ENCODE measurements at regions not wholly inside any gene's neighbourhood (a gene's known extent, or its start where the extent isn't known, plus 50 kb on each side); places are given as distances from the start of the nearest gene placed in this dataset.
"Not testable (repeated sequence)": the region's sequence is repeated elsewhere in the genome, so short reads cannot be mapped to it uniquely, and the experiment has no call there.

- H3K27me3 ChIP-seq (ENCODE audit: control insufficient read depth, insufficient read depth, low read length) = no peaks in the 10 kb centered on the region
- no peaks in the 10 kb centered on the region for H3K9me3 ChIP-seq (ENCODE audit: control insufficient read depth, insufficient read depth, low read depth, low read length)
- H3K4me3 ChIP-seq (ENCODE audit: low read depth, low read length) = no peak overlapping the region
- H3K9ac ChIP-seq (ENCODE audit: low read length) = no peak overlapping the region
- no peaks in the 10 kb centered on the region for H3K36me3 ChIP-seq (ENCODE audit: control insufficient read depth, insufficient read depth, low read length)
- no peak overlapping the region for H3K27ac ChIP-seq (ENCODE audit: low read depth, low read length)
- H3K4me1 ChIP-seq (ENCODE audit: control insufficient read depth, insufficient read depth, low read length) = peaks cover 17% of the 10 kb centered on the region; the same call in 1 of the 2 replicates
These were observed 95.3 kb upstream of the PTPN13 start for GRCh38 chr4:86498863-86499166.

GRCh38 chr4:86500527-86500926, 93.6 kb upstream of the PTPN13 start:
- no peak overlapping the region for H3K27ac ChIP-seq (ENCODE audit: low read depth, low read length)
- H3K4me1 ChIP-seq (ENCODE audit: control insufficient read depth, insufficient read depth, low read length) = peaks cover 14% of the 10 kb centered on the region; the same call in 1 of the 2 replicates
- no peaks in the 10 kb centered on the region for H3K27me3 ChIP-seq (ENCODE audit: control insufficient read depth, insufficient read depth, low read length)
- no peaks in the 10 kb centered on the region for H3K9me3 ChIP-seq (ENCODE audit: control insufficient read depth, insufficient read depth, low read depth, low read length)
- no peak overlapping the region for H3K9ac ChIP-seq (ENCODE audit: low read length)
- H3K4me3 ChIP-seq (ENCODE audit: low read depth, low read length) = no peak overlapping the region
- H3K36me3 ChIP-seq (ENCODE audit: control insufficient read depth, insufficient read depth, low read length) = no peaks in the 10 kb centered on the region

GRCh38 chr4:86502081-86502480, 92.0 kb upstream of the PTPN13 start:
- Histone ChIP-seq H3K27ac (ENCODE audit: low read depth, low read length) (no peak overlapping the region), H3K36me3 (ENCODE audit: control insufficient read depth, insufficient read depth, low read length) (no peaks in the 10 kb centered on the region), H3K27me3 (ENCODE audit: control insufficient read depth, insufficient read depth, low read length) (no peaks in the 10 kb centered on the region), H3K4me1 (ENCODE audit: control insufficient read depth, insufficient read depth, low read length) (peaks cover 22% of the 10 kb centered on the region), H3K4me3 (ENCODE audit: low read depth, low read length) (no peak overlapping the region), H3K9ac (ENCODE audit: low read length) (no peak overlapping the region), H3K9me3 (ENCODE audit: control insufficient read depth, insufficient read depth, low read depth, low read length) (no peaks in the 10 kb centered on the region)

GRCh38 chr4:86506591-86506990, 87.5 kb upstream of the PTPN13 start:
- Histone ChIP-seq H3K9me3 (ENCODE audit: control insufficient read depth, insufficient read depth, low read depth, low read length) (no peaks in the 10 kb centered on the region), H3K9ac (ENCODE audit: low read length) (no peak overlapping the region), H3K4me1 (ENCODE audit: control insufficient read depth, insufficient read depth, low read length) (peaks cover 9% of the 10 kb centered on the region), H3K36me3 (ENCODE audit: control insufficient read depth, insufficient read depth, low read length) (no peaks in the 10 kb centered on the region), H3K27ac (ENCODE audit: low read depth, low read length) (no peak overlapping the region), H3K4me3 (ENCODE audit: low read depth, low read length) (no peak overlapping the region), H3K27me3 (ENCODE audit: control insufficient read depth, insufficient read depth, low read length) (no peaks in the 10 kb centered on the region)

GRCh38 chr4:86508436-86508835, 85.7 kb upstream of the PTPN13 start:
- Histone ChIP-seq H3K4me1 (ENCODE audit: control insufficient read depth, insufficient read depth, low read length) (peaks cover 9% of the 10 kb centered on the region), H3K36me3 (ENCODE audit: control insufficient read depth, insufficient read depth, low read length) (peaks cover 10% of the 10 kb centered on the region; the same call in 1 of the 2 replicates), H3K9me3 (ENCODE audit: control insufficient read depth, insufficient read depth, low read depth, low read length) (peaks cover 5% of the 10 kb centered on the region), H3K27me3 (ENCODE audit: control insufficient read depth, insufficient read depth, low read length) (no peaks in the 10 kb centered on the region), H3K4me3 (ENCODE audit: low read depth, low read length) (no peak overlapping the region), H3K27ac (ENCODE audit: low read depth, low read length) (no peak overlapping the region), H3K9ac (ENCODE audit: low read length) (no peak overlapping the region)

- Histone ChIP-seq H3K4me3 (ENCODE audit: low read depth, low read length) (no peak overlapping the region), H3K4me1 (ENCODE audit: control insufficient read depth, insufficient read depth, low read length) (peaks cover 2% of the 10 kb centered on the region), H3K27me3 (ENCODE audit: control insufficient read depth, insufficient read depth, low read length) (no peaks in the 10 kb centered on the region), H3K27ac (ENCODE audit: low read depth, low read length) (no peak overlapping the region), H3K9ac (ENCODE audit: low read length) (no peak overlapping the region), H3K36me3 (ENCODE audit: control insufficient read depth, insufficient read depth, low read length) (peaks cover 10% of the 10 kb centered on the region; the same call in 1 of the 2 replicates), H3K9me3 (ENCODE audit: control insufficient read depth, insufficient read depth, low read depth, low read length) (peaks cover 17% of the 10 kb centered on the region)
These were observed 82.5 kb upstream of the PTPN13 start for GRCh38 chr4:86511590-86511989.

GRCh38 chr4:86512631-86513030, 81.5 kb upstream of the PTPN13 start:
- no peak overlapping the region for H3K27ac ChIP-seq (ENCODE audit: low read depth, low read length)
- H3K9ac ChIP-seq (ENCODE audit: low read length) = no peak overlapping the region
- no peaks in the 10 kb centered on the region for H3K27me3 ChIP-seq (ENCODE audit: control insufficient read depth, insufficient read depth, low read length)
- H3K36me3 ChIP-seq (ENCODE audit: control insufficient read depth, insufficient read depth, low read length) = peaks cover 10% of the 10 kb centered on the region; the same call in 1 of the 2 replicates
- H3K4me3 ChIP-seq (ENCODE audit: low read depth, low read length) = no peak overlapping the region
- peaks cover 20% of the 10 kb centered on the region for H3K9me3 ChIP-seq (ENCODE audit: control insufficient read depth, insufficient read depth, low read depth, low read length)
- H3K4me1 ChIP-seq (ENCODE audit: control insufficient read depth, insufficient read depth, low read length) = no peaks in the 10 kb centered on the region

- H3K36me3 ChIP-seq (ENCODE audit: control insufficient read depth, insufficient read depth, low read length); H3K4me3 ChIP-seq (ENCODE audit: low read depth, low read length); H3K4me1 ChIP-seq (ENCODE audit: control insufficient read depth, insufficient read depth, low read length); H3K27me3 ChIP-seq (ENCODE audit: control insufficient read depth, insufficient read depth, low read length); H3K9ac ChIP-seq (ENCODE audit: low read length); H3K27ac ChIP-seq (ENCODE audit: low read depth, low read length): not testable (repeated sequence)
- H3K9me3 ChIP-seq (ENCODE audit: control insufficient read depth, insufficient read depth, low read depth, low read length) = peaks cover 34% of the 10 kb centered on the region
These were observed 78.2 kb upstream of the PTPN13 start for GRCh38 chr4:86515963-86516362.

- no peak overlapping the region for H3K9ac ChIP-seq (ENCODE audit: low read length)
- peaks cover 27% of the 10 kb centered on the region for H3K9me3 ChIP-seq (ENCODE audit: control insufficient read depth, insufficient read depth, low read depth, low read length)
- H3K4me1 ChIP-seq (ENCODE audit: control insufficient read depth, insufficient read depth, low read length) = peaks cover 5% of the 10 kb centered on the region; the same call in 1 of the 2 replicates
- no peaks in the 10 kb centered on the region for H3K36me3 ChIP-seq (ENCODE audit: control insufficient read depth, insufficient read depth, low read length)
- no peaks in the 10 kb centered on the region for H3K27me3 ChIP-seq (ENCODE audit: control insufficient read depth, insufficient read depth, low read length)
- no peak overlapping the region for H3K27ac ChIP-seq (ENCODE audit: low read depth, low read length)
- H3K4me3 ChIP-seq (ENCODE audit: low read depth, low read length) = no peak overlapping the region
These were observed 72.6 kb upstream of the PTPN13 start for GRCh38 chr4:86521373-86521969.

GRCh38 chr4:86522349-86522748, 71.8 kb upstream of the PTPN13 start:
- H3K9me3 ChIP-seq (ENCODE audit: control insufficient read depth, insufficient read depth, low read depth, low read length) = peaks cover 24% of the 10 kb centered on the region
- H3K4me3 ChIP-seq (ENCODE audit: low read depth, low read length) = no peak overlapping the region
- peaks cover 5% of the 10 kb centered on the region; the same call in 1 of the 2 replicates for H3K4me1 ChIP-seq (ENCODE audit: control insufficient read depth, insufficient read depth, low read length)
- H3K27me3 ChIP-seq (ENCODE audit: control insufficient read depth, insufficient read depth, low read length) = no peaks in the 10 kb centered on the region
- no peaks in the 10 kb centered on the region for H3K36me3 ChIP-seq (ENCODE audit: control insufficient read depth, insufficient read depth, low read length)
- H3K9ac ChIP-seq (ENCODE audit: low read length) = no peak overlapping the region
- no peak overlapping the region for H3K27ac ChIP-seq (ENCODE audit: low read depth, low read length)

- Histone ChIP-seq H3K4me1 (ENCODE audit: control insufficient read depth, insufficient read depth, low read length) (peaks cover 5% of the 10 kb centered on the region; the same call in 1 of the 2 replicates), H3K9me3 (ENCODE audit: control insufficient read depth, insufficient read depth, low read depth, low read length) (peaks cover 24% of the 10 kb centered on the region), H3K9ac (ENCODE audit: low read length) (no peak overlapping the region), H3K27me3 (ENCODE audit: control insufficient read depth, insufficient read depth, low read length) (no peaks in the 10 kb centered on the region), H3K4me3 (ENCODE audit: low read depth, low read length) (no peak overlapping the region), H3K36me3 (ENCODE audit: control insufficient read depth, insufficient read depth, low read length) (no peaks in the 10 kb centered on the region), H3K27ac (ENCODE audit: low read depth, low read length) (no peak overlapping the region)
These were observed 70.8 kb upstream of the PTPN13 start for GRCh38 chr4:86523333-86523732.

- not testable (repeated sequence) for H3K27me3 ChIP-seq (ENCODE audit: control insufficient read depth, insufficient read depth, low read length); H3K9ac ChIP-seq (ENCODE audit: low read length); H3K27ac ChIP-seq (ENCODE audit: low read depth, low read length); H3K4me1 ChIP-seq (ENCODE audit: control insufficient read depth, insufficient read depth, low read length); H3K9me3 ChIP-seq (ENCODE audit: control insufficient read depth, insufficient read depth, low read depth, low read length); H3K4me3 ChIP-seq (ENCODE audit: low read depth, low read length); H3K36me3 ChIP-seq (ENCODE audit: control insufficient read depth, insufficient read depth, low read length)
These were observed 66.4 kb upstream of the PTPN13 start for GRCh38 chr4:86527713-86528112.
